HG03558 (cell line): ENCODE measurements at regions not wholly inside any gene's neighbourhood (a gene's known extent, or its start where the extent isn't known, plus 50 kb on each side); places are given as distances from the start of the nearest gene placed in this dataset.
A peak's percentile ranks its signal among the peaks of the same experiment; 100 is the strongest.

Experiments
- ATAC-seq: cut with Tn5 transposase; IDR thresholded peaks from one replicate; pipeline ENCODE4 v1.9.1; 2021; ENCODE audit warnings: moderate number of reproducible peaks; ENCODE audit not compliant: unreplicated experiment; ENCODE audit errors: extremely low read depth

DNA sequence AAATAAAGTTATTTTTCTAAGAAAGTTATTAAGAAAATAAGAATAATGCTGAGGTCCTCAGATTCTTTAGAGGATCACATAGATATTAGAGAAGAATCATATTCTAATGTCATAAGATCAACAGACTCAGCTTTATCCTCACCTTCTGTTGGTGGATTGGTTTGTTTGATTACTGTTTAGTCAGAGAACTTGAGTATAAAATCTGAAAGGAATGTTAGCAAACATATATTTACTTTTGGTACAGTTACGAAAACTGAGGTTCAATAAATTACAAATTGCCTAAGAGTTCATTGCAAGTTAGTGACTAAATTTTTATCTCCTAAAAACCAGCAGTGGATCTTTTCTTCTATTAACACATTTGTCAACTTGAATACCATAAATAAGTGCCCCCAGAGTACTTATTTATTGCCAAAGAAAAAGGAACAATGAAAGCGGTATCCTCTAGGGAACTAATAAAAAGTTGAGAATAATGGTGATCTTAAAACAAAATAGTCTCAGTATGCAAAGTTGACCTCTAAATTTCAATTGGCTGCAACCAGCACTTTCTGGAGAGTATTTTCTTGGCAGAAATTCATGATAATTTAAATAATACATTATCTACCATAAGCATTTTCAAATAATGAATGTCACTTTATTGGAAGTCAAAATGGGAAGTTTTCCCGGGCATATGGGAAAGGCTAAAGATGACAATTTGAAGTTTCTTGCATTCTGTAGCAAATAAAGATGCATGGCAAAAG is 296.8 kb downstream of the OTOL1 start:
- no peak for ATAC-seq

DNA sequence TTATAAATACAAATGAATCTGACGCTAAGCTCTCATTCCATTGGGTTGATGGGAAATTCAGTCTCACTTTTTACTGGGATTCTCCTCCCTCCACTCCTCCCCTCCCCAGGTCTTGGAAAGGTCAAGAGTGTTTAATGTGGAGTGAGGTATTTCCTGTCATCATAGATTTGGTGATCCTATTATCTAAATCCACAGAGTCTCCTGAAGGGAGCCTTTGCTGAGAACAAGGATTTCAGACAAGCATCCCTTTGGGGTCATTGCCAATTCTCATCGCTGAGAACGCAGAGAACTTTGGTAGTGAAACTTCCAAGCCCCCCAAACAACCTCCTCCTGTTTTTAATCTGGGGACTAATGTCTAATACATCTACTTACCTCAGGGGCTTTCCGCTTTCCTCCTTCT is 297.9 kb downstream of the OTOL1 start:
- ATAC-seq = no peak

DNA sequence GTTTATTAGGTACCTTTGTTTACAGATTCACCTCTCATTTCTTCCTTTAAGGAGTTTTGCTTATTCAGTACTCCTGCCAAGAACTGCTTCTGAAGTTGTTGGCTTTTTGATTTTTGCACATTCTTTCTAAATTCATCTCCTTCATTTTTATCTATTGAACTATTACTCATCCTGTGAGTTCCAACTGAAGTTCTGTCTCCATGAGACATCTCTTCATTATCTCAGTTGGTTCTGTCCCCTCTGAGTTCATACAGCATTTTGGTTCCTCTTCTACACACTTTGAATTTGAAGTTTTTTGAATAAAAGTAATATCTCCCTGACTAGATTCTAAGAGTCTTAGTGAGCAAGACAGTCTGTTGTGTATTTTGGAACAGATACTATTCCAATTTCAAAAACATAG is 299.7 kb downstream of the OTOL1 start:
- no peak for ATAC-seq

DNA sequence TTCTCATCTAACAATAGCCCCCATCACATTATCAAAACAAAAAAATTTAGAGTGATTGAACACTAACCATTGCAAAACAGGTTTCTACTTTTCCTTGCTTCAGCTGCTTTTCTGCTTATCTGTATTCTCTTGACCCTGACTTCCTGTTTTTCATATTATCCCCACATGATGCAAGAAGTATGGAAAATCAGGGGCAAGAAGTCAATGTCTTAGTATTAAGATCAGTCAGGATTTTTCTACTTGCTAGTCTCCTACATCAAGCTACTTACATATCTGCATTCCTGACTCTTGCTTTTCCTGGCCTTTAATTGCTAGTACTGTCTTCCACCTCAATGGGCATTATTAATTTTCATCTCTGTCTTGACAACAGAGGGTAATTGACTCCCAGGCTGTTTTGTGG is 300.2 kb downstream of the OTOL1 start:
- no peak for ATAC-seq

DNA sequence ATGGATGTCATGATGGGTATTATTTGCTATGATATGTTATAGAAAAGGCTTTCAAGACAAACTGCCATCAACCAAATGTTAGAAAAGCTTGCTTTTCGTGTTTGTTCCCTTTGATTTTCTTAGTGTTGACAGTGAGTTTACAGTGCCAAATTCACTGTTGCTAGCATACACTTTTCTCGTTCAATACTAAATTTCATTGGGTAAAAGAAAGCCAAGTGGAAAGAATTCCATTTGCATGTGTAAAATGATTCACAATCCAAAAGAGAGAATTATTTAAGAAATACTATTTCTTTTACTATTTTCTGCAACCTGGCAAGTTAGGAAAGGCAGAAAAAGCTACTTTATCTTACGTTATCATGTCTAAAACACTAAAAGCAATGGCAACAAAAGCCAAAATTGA is 301.4 kb downstream of the OTOL1 start:
- ATAC-seq = no peak

DNA sequence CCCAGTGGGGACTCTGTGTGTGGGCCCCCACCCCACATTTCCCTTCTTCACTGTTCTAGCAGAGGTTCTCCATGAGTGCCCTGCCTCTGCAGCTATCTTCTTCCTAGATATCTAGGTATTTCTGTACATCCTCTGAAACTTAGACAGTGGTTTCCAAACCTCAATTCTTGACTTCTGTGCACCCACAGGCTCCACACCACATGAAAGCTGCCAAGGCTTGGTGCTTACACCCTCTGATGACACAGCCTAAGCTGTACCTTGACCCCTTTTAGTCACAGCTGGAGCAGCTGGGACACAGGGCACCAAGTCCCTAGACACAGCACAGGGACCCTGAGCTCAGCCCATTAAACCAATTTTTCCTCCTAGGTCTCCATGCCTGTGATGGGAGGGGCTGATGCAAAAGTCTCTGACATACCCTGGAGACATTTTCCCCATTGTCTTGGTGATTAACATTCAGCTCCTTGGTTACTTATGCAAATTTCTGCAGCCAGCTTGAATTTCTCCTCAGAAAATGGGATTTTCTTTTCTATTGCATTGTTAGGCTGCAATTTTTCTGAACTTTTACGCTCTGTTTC is 304.5 kb downstream of the OTOL1 start:
- no peak for ATAC-seq

DNA sequence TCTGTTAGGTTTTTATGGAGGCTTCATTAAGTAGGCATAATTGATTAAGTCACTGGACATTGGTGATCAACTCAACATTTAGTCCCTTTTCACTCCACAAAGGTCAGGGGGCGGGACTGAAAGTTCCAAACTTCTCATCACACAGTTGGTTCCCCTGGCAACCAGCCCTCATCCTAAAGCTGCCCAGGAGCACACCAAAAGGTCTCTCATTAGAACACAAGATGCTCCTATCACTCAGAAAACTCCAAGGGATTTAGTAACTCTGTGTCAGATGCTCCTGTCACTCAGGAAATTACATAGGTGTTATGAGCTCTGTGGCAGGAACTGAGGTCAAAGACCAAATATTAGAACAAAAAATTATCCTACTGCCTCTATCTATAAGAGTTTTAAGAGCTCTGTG is 321.5 kb downstream of the OTOL1 start:
- no peak for ATAC-seq

DNA sequence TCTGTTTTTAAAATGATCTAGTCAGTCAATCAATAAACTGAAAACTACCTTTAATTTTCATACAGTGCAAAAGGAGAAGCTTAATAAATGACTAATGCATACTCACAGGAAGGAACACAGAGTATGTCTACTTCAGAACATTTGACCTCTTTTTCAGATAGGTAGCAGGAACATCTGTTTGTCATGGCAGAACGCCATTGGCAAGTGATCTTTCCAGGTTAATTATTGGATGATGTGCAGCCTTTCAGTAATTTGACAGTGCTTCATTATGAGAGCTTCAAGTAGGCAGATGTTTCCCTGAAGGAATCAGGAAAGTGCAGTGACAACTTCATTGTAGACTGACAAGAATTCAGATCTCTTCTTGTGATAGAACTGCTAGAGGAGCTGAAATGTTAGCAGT is 325.0 kb downstream of the OTOL1 start:
- no peak for ATAC-seq

DNA sequence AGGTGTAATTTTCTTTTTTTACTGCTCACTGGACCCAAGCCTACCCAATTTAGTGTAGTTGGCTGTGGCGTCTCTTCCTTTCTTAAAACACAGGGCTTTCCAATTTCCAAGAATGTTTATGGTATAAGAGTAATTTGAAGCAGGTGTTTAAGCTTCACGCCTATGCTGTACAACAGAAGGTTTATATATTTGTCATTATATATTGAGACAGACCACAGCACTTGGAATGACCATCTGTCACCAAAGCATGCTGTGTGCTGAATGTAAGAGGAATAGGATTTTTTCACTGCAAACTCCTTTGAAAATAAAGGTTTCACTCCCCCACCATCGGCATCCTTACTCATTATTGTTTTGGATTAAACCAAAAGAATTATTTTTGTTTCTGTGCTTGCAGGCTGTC is 325.7 kb downstream of the OTOL1 start:
- ATAC-seq = no peak

DNA sequence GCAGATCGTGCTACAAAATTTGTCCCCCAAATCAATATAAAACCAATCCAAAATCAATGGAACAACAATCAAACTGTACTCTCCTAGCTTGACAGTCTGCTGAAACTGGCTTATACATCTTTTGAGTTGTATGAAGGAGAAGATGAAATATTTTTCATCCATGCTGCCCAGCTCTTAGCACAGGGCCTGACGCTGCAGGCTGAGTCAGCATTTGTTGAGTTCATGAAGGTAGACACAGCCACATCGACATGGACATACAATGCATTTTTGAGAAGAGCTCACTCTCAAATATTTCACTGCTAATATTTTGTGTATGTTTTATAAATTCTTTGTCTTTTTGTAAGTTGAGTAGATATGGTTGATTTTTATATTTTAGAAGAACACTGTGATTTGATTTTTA is 327.3 kb downstream of the OTOL1 start:
- ATAC-seq = no peak

DNA sequence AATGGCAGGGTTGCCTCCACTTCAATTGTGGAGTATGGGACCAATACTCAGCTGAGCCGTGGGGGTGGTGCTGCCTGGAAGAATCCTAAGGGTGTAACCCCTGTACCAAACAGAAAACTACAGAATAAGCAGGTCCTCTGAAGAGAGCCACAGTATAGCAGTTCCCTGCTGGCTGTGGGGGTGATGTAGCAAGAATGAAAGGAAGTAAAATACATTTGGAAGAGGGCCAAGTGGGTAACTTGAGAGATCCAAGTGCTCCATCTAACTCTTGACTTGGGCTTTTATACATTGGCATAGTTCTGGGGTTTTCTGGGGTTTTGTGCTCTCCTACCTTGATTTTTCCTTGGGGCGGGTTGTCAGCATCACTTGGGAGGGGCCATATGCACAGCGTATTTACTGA is 341.4 kb downstream of the OTOL1 start:
- ATAC-seq = no peak

DNA sequence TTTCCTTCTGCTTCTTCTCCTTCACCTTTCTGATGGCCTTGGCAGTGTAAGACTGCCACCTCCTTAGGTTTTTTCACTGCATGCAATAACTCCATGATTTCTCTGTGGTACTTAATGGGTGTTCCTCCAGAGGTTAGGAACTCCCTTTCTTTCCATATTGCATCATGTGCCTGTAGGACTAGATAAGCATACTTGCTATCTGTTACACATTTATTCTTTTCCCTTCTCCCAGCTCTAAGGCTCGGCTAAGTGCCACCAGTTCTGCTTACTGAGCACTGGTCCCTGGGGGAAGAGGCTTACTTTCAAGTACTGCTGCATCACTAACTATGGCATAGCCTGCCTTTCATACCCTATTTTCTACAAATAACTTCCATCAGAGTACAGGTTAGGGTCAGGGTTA is 351.8 kb downstream of the OTOL1 start:
- ATAC-seq = no peak

DNA sequence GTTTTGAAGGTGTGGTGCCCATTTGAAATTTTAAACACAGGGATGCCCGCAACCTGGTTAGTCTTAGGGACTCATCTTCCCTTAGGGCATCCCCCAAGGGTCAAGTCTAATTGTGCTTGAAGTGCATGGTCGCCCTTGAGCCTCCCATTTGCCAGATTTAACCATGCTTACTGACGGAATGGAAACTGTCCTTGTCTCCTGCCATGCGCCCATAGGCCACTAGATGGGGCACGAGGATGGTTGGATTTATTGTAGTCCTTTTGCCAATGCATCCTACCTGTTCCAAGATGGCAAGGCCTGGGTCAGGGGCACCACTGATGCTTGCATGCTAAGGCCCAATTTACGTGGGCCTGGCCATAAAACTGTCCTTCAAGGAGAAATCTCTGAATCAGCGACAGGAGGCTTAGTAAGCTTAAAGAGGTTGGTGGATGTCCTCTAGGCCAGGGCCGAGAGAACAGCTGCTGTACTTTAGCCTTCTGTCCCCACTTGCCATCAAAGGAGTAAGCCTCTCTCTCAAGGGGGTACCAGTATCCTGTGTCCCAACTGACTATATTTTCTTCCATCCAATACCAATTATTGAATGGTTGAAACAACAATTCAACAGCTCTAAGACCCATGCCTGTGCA is 355.4 kb downstream of the OTOL1 start:
- ATAC-seq = peak; percentile 78

DNA sequence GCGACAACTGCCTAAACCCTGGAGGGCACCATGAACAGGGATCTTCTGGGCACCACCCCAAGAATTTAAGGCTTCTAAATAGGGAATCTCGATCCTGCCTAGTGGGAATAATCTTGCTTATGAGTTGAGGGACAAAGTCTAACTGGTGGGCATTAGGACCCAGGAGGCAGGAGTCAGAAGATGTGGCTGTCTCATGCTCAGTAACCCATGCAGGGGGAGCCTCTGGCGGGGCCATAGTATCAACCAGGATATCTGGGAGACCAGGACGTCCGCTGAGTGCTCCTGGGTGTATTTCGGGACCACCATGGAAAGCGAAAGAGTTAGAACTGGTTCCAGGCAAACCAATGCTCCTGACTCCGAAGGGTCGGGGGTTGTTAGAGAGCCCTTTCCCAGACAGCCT is 356.1 kb downstream of the OTOL1 start:
- ATAC-seq = no peak

DNA sequence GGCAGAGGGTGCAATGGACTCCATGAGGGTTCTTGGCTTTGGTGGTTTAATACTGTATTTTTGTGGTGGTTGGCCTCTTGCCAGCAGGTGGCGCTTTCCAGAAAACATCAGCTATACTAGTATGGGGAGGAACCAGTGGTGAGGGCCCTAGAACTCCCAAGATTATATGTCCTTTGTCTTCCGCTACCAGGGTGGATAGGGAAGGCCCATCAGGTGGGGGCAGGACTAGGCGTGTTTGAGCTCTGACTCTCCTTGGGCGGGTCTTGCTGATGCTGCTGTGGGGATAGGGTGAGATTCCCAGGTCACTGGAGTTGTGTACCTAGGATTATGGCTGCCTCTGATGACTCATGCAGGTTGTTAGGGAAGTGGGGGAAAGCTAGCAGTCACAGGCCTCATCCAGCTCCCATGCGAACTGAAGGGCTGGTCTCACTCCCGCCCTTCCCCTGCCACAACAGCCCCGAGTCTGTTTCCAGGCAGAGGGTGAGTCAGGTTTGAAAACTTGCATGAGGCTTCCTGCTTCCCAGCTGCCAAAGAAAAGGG is 357.7 kb downstream of the OTOL1 start:
- ATAC-seq = no peak

DNA sequence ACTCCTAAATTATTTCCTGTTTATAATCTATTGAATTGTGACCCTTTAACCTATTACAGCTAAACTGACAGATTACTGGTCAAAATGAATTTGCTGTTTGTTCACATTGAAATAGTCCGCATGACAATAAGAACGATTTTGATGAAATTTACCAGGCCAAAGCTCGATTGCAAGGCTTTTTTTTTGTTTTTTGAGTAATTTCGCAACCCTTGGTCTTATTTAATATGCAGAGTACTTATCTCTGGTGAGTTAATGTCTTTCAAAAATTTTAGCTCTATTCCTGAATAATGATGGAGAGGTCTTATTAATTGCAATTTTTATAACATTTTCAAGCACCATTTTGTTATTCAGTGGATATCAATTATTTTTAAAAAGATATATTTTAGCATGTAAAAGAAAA is 362.4 kb downstream of the OTOL1 start:
- ATAC-seq = no peak

DNA sequence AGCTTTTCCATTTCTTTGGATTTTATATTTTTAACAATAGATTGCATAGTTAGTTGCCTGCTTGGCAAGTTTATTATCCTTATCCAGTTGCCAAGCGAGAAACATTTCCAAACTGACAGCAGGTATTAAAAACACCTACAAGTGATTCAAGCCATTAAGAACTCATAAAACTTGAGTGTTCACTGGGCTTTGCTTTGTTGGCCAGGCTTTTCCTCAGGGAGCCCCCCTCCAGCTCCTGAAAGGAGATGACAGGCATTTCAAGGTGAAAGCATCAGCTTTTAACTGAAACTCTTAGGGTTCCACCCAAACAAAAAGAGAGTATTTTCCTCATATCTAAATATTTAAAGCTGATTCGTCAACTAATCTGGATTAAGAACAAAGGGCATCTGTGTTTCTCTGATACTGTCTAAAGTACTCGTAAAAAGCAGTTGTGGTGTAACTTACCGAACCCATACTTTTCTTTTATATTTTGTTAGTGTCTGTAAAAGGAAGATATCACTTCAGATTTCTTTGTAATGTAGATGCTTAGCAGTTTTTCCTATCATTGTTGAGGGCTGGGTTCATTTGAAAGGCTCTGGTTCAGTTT is 363.4 kb downstream of the OTOL1 start:
- no peak for ATAC-seq

DNA sequence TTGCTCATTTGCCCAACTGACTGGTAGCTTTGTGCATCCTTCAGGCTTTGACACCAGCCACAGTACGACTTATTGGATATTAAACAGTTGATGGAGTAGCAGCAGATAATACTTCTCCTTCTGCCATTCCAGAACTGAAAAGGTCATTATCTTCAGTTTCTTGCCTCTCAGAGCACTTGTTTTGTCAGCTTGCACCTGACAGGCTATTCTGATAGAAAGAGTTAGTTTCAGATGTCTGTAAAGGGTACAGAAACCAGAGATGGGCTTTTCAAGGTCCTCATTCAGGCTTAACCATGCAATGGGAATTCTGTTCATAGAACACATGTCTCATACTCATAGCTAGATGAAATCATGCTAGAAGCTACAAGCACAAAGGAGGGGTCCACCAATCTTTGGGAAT is 367.2 kb downstream of the OTOL1 start:
- no peak for ATAC-seq

DNA sequence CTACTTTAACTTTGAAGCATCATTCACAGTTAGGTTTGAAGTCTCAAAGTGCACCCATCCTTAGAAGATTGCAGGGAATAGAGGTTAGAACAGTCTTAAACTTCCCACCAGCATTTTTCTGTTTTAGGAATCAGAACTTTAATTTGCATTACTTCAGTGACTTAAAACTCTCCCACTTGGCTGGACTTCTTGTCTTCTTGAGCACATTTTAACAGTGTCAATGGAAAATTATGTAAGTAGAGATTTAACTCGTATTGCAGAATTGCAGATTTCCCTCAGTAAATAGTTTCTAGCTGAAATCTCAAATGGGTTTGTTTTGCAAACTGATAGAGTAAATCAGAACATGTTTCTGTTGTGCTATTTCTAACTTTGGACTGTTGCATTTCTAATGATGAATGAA is 369.6 kb downstream of the OTOL1 start:
- no peak for ATAC-seq

DNA sequence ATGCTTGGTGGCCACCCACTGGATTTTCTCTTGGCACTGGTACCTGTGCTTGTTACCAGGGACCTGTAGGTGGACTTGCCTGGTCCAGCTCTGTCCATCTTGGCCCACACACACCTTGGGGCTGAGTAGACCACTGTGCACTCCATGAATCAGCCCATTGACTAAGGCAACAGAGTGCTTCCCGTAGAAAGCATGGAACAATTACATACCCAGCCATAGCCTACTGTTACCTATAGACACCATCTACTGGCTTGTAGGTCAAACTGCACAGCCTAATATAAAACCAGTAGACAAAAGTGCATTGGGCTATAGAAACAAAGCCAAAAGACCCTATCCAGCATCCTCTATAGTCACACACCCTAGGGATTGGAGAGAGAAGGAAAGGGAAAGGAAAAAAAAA is 378.9 kb downstream of the OTOL1 start:
- no peak for ATAC-seq

DNA sequence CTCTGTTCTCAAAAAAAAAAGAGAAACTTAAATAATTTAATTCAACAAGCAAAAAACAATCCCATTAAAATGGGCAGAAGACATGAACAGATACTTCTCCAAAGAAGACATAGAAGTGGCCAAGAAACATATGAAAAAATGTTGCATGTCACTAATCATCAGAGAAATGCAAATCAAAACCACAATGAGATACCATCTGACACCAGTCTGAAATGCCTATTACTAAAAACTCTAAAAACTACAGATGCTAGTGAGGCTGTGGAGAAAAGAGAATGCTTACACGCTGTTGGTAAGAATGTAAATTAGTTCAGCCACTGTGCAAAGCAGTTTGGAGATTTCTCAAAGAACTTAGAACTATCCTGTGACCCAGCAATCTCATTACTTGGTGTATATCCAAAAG is 382.9 kb downstream of the OTOL1 start:
- ATAC-seq = peak; percentile 70
